ENCODE measurements at regions not wholly inside any gene's neighbourhood (a gene's known extent, or its start where the extent isn't known, plus 50 kb on each side); places are given as distances from the start of the nearest gene placed in this dataset.
A peak's percentile ranks its signal among the peaks of the same experiment; 100 is the strongest.
"Not testable (repeated sequence)": the region's sequence is repeated elsewhere in the genome, so short reads cannot be mapped to it uniquely, and the experiment has no call there.

DNA sequence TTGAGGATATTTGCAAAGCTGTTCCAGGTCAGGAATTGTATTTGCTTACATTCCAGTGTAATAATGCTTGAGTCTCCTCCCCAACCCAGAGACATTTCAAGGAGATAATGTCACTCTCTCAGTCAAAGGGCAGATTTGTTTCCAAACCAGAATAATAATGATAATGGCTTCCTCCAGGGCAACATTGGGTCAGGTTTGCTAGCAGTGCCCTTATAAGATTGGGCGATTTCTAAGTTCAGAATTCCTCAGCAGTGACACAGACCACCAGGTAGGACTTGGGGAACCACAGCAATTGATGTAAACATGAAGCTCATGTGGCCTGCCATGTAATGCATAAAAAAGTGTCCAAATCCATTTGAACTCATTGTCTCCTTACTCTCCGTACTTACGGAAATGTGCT, 125.2 kb downstream of the BMP15 start:
- DNase-seq = no peak
- H3K9me3 Mint-ChIP-seq = no peaks in the 10 kb centered on the region
- no peaks in the 10 kb centered on the region for H3K4me1 Mint-ChIP-seq
- POLR2A ChIA-PET = no interaction called here
- H3K36me3 Mint-ChIP-seq = peaks cover 0 to 2% (median 0%) of the 10 kb centered on the region in 3 donors
- no peak overlapping the region for H3K27ac Mint-ChIP-seq
- peaks cover under 1 to 12% (median 4%) of the 10 kb centered on the region in 5 donors for H3K27me3 Mint-ChIP-seq
- H3K4me3 Mint-ChIP-seq = no peak overlapping the region
- ATAC-seq = no peak

DNA sequence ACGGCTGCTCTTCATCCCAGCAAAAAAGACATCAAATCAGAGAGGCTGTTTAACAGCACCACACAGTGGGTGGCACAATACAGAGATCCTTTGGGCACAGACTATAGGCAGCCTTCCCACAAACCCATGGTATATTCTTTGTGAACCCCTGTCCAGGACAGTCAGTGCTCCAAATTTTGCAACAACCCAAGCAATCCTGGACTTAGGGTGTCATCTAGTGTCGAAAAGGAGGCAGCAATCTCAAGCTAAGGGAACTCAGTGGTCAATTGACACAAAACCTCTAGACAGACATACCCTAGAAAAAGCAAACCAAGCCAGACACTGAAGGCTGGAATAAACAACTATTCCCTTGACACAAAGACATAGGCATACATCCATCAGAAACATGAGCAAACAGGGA, 137.4 kb downstream of the BMP15 start:
- Mint-ChIP-seq H3K4me3 (no peak overlapping the region), H3K9me3 (no peaks in the 10 kb centered on the region), H3K4me1 (no peaks in the 10 kb centered on the region), H3K27ac (no peak overlapping the region), H3K36me3 (no peaks in the 10 kb centered on the region), H3K27me3 (peaks cover 2 to 14% (median 7%) of the 10 kb centered on the region in 5 donors)
- ATAC-seq (no peak), DNase-seq (no peak)
- POLR2A ChIA-PET = no interaction called here

DNA sequence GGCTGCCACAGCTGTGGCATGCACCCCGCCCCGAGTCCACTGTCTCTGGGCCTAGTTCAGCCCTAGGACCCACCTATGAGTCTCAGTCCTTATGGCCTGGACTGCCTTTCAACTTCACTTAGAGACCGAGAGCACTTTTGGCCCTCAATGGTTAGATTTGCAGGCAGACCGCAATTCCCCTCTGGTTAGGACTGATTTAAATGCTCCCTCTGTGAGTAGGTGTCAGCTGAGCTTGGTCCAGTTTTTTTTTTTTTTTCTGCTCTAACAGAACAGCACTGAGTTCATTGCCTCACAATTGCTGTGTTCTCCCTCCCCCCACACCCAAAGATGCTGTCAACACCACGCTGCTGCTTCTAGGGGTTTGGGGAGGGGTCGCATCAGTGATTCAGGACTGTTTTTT, 143.2 kb downstream of the BMP15 start:
- no peak overlapping the region for H3K27ac Mint-ChIP-seq
- H3K36me3 Mint-ChIP-seq = no peaks in the 10 kb centered on the region
- H3K4me1 Mint-ChIP-seq = no peaks in the 10 kb centered on the region
- ATAC-seq (no peak), DNase-seq (no peak)
- POLR2A ChIA-PET = no interaction called here
- H3K4me3 Mint-ChIP-seq = no peak overlapping the region
- H3K9me3 Mint-ChIP-seq = no peaks in the 10 kb centered on the region
- H3K27me3 Mint-ChIP-seq = peaks cover 0 to 4% (median 0%) of the 10 kb centered on the region in 5 donors

DNA sequence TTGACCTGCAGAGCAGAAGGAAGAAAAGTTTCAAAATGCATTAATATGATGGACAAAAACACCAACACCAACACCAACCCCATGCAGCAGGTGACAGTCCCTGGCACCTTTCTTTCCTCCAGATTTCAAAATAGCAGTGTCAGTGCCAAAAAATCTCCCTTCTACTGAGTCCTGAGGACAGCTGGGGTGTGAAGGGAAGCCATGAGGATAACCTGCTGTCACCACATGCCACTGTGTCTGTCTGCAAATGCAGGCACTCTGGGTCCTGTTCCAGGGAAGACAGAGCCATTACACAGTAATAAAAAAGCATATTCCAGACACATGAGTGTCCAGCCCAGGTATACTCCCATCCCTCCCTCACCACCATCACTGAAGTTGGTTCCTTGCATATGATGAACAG, 187.5 kb downstream of the BMP15 start:
- Mint-ChIP-seq H3K4me1 (no peaks in the 10 kb centered on the region), H3K4me3 (no peak overlapping the region), H3K9me3 (no peaks in the 10 kb centered on the region), H3K27ac (no peak overlapping the region), H3K36me3 (no peaks in the 10 kb centered on the region), H3K27me3 (peaks cover 0 to 7% (median 1%) of the 10 kb centered on the region in 5 donors)
- ATAC-seq (no peak), DNase-seq (no peak)
- POLR2A ChIA-PET = no interaction called here

DNA sequence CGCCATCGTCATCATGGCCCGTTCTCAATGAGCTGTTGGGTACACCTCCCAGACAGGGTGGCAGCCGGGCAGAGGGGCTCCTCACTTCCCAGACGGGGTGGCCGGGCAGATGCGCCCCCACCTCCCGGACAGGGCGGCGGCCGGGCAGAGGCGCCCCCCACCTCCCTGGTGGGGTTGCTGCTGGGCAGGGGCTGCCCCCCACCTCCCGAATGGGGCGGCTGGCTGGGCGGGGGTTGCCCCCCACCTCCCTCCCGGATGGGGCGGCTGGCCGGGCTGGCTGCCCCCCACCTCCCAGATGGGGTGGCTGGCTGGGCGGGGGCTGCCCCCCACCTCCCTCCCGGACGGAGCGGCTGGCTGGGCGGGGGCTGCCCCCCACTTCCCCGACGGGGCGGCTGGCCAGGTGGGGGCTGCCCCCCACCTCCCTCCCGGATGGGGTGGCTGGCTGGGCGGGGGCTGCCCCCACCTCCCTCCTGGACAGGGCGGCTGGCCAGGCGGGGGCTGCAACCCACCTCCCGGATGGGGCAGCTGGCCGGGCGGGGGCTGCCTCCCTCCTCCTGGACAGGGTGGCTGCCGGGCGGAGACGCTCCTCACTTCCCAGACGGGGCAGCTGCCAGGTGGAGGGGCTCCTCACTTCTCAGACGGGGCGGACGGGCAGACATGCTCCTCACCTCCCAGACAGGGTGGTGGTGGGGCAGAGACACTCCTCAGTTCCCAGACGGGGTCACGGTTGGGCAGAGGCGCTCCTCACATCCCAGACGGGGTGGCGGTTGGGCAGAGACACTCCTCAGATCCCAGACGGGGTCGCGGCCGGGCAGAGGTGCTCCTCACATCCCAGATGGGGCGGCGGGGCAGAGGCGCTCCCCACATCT, 208.8 kb downstream of the BMP15 start:
- DNase-seq, ATAC-seq, POLR2A ChIA-PET, H3K27ac Mint-ChIP-seq, H3K4me1 Mint-ChIP-seq, H3K27me3 Mint-ChIP-seq, H3K4me3 Mint-ChIP-seq, H3K36me3 Mint-ChIP-seq: not testable (repeated sequence)
- H3K9me3 Mint-ChIP-seq = peaks cover 0 to 20% (median 8%) of the 10 kb centered on the region in 9 donors

DNA sequence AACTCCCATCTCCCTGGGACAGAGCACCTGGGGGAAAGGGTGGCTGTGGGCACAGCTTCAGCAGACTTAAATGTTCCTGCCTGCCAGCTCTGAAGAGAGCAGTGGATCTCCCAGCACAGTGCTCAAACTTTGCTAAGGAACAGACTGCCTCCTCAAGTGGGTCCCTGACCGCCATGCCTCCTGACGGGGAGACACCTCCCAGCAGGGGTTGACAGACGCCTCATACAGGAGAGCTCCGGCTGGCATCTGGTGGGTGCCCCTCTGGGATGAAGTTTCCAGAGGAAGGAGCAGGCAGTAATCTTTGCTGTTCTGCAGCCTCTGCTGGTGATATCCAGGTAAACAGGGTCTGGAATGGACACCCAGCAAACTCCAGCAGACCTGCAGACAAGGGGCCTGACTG, 206.9 kb upstream of the NUDT10 start:
- POLR2A ChIA-PET = not testable (repeated sequence)

DNA sequence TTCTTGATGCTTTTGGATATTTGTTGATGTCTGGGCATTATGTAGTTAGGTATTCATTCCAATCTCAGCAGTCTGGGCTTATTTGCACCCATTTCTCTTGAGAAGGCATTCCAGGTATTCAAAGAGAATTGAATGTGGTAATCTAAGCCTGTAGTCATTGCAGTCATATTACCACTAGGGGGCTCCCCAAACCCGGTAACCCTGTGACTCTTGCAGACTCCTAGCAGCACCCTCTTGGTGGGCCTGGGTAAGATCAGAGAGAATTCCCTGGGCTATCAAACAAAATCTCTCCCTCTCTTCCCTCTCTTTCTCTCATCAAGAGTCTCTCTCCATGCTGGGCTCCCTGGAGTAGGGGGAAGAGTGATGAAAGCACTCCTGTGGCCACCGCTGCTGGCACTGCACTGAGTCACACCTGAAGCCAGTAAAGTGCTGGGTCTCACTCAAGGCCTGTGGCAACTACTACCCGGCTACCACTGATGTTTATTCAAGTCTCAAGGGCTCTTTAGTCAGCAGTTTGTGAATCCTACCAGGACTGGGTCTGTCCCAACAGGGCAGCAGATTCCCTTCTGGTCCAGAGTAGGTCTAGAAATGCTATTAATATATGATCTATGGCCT, 187.7 kb upstream of the NUDT10 start:
- no peak overlapping the region for H3K27ac Mint-ChIP-seq
- peaks cover 0 to 36% (median 7%) of the 10 kb centered on the region in 5 donors for H3K27me3 Mint-ChIP-seq
- peak in 6 of 10 donors; percentile 2 to 42 (median 16) for DNase-seq
- POLR2A ChIA-PET = no interaction called here
- peaks cover 0 to 12% (median 0%) of the 10 kb centered on the region in 9 donors for H3K9me3 Mint-ChIP-seq
- no peaks in the 10 kb centered on the region for H3K4me1 Mint-ChIP-seq
- H3K36me3 Mint-ChIP-seq = peaks cover 0 to 4% (median 0%) of the 10 kb centered on the region in 3 donors
- ATAC-seq = peak in 1 of 2 donors; percentile 49
- H3K4me3 Mint-ChIP-seq = no peak overlapping the region

More for the DNA sequence above, 206.9 kb upstream of the NUDT10 start:
- H3K4me1 Mint-ChIP-seq, H3K4me3 Mint-ChIP-seq, H3K27ac Mint-ChIP-seq, DNase-seq, ATAC-seq: not testable (repeated sequence)
- Mint-ChIP-seq H3K36me3 (peaks cover 0 to 15% (median 2%) of the 10 kb centered on the region in 3 donors), H3K27me3 (peaks cover 0 to 15% (median 7%) of the 10 kb centered on the region in 5 donors), H3K9me3 (peaks cover 0 to 44% (median 8%) of the 10 kb centered on the region in 9 donors)

DNA sequence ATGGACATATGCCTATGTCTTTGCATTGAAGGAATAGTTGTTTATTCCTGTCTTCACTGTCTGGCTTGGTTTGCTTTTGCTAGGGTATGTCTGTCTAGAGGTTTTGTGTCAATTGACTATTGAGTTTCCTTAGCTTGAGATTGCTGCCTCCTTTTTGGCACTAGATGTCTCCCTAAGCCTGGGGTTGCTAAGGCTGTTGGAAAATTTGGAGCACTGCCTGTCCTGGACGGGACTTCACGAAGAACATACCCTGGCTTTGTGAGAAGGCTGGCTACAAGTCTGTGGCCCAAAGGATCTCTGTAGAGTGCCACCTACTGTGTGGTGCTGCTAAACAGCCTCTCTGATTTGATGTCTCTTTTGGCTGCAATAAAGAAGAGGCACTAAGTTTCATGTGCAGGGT, 183.8 kb upstream of the NUDT10 start:
- POLR2A ChIA-PET = no interaction called here
- DNase-seq (no peak), ATAC-seq (no peak)
- no peak overlapping the region for H3K27ac Mint-ChIP-seq
- no peaks in the 10 kb centered on the region for H3K9me3 Mint-ChIP-seq
- no peaks in the 10 kb centered on the region for H3K4me1 Mint-ChIP-seq
- peaks cover 0 to 10% (median 1%) of the 10 kb centered on the region in 5 donors for H3K27me3 Mint-ChIP-seq
- H3K4me3 Mint-ChIP-seq = no peak overlapping the region
- no peaks in the 10 kb centered on the region for H3K36me3 Mint-ChIP-seq

DNA sequence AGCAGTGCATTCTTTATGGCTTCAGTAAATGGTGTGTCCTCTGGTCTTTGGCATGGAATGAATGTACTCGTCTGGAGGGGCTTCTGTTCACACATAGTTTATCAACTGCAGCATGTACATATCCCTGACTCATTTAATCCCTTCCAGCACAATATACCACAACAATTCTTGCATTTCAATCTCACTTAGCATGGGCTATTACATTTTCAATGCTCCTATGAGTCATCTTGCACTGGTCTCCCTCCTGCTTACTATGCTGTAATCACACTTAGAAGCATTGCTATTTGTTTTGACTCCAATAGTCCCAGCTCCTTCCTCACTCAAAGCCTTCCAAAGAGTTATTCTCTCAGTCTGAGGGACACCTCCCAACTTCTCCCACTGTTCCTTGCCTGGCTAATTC, 180.9 kb upstream of the NUDT10 start:
- Mint-ChIP-seq H3K4me1 (no peaks in the 10 kb centered on the region), H3K36me3 (no peaks in the 10 kb centered on the region), H3K4me3 (no peak overlapping the region)

DNA sequence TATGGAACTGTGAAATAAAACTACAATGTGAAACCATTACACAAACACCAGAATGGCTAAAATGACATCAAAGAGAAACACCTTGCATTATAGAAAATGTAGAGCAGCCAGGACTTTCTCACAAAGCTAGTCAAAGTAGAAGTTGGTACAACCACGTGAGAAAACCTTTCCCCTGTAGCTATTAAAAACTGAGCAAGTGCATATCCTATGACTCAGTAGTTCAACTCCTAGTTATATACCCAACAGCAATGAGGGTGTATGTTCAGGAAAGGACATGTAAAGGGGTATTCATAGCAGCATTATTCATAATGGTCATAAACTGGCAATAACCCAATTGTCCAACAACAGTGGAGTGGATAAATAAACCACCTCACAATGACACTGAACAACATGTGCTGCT, 177.5 kb upstream of the NUDT10 start:
- no peaks in the 10 kb centered on the region for H3K36me3 Mint-ChIP-seq
- no peak overlapping the region for H3K4me3 Mint-ChIP-seq
- H3K9me3 Mint-ChIP-seq = no peaks in the 10 kb centered on the region
- DNase-seq (no peak), ATAC-seq (no peak)
- H3K27me3 Mint-ChIP-seq = no peaks in the 10 kb centered on the region
- H3K27ac Mint-ChIP-seq = no peak overlapping the region
- H3K4me1 Mint-ChIP-seq = no peaks in the 10 kb centered on the region
- POLR2A ChIA-PET = no interaction called here

More for the DNA sequence above, 180.9 kb upstream of the NUDT10 start:
- peak overlapping the region in 1 of 10 donors; percentile 28 for H3K27ac Mint-ChIP-seq
- no peaks in the 10 kb centered on the region for H3K27me3 Mint-ChIP-seq
- ATAC-seq (no peak), DNase-seq (no peak)
- H3K9me3 Mint-ChIP-seq = no peaks in the 10 kb centered on the region
- POLR2A ChIA-PET = no interaction called here

DNA sequence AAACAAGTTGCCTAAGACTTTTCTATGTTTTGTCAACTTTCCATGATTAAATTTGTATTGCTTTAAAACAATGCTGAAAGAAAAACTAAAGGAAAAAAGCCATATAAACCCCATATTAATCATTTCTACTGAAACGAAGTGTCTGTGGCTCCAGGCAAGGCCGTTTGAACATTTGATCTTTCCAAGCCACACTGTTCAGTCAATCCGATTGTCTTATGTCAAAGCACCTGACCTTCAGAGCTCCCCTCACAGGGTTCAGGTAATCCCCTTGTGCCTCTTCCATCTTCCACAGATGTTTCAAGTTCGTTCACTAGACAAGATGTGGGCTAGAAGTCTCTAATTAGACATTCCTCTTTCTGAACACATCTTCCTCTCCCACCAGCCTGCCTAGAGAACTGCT, 177.1 kb upstream of the NUDT10 start:
- H3K4me3 Mint-ChIP-seq = no peak overlapping the region
- H3K9me3 Mint-ChIP-seq = no peaks in the 10 kb centered on the region
- H3K36me3 Mint-ChIP-seq = no peaks in the 10 kb centered on the region
- H3K27ac Mint-ChIP-seq = peak overlapping the region in 1 of 10 donors; percentile 6
- DNase-seq = no peak
- POLR2A ChIA-PET = no interaction called here
- no peaks in the 10 kb centered on the region for H3K27me3 Mint-ChIP-seq
- no peaks in the 10 kb centered on the region for H3K4me1 Mint-ChIP-seq
- ATAC-seq = no peak

DNA sequence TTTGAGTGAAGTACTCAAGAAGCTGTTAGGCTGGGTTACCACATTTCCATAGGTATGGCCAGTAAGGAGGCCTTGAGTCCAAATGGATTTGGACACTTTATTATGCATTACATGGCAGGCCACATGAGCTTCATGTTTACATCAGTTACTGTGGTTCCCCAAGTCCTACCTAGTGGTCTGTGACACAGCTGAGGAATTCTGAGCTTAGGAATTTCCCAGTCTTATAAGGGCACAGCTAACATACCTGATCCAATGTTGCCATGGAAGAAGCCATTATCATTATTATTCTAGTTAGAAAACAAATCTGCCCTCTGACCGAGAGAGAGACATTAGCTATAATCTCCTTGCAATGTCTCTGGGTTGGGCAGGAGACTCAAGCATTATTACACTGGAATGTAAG, 174.4 kb upstream of the NUDT10 start:
- Mint-ChIP-seq H3K4me3 (no peak overlapping the region), H3K9me3 (no peaks in the 10 kb centered on the region), H3K4me1 (no peaks in the 10 kb centered on the region), H3K27ac (no peak overlapping the region), H3K27me3 (no peaks in the 10 kb centered on the region), H3K36me3 (peaks cover 0 to 2% (median 0%) of the 10 kb centered on the region in 3 donors)
- DNase-seq (no peak), ATAC-seq (no peak)
- POLR2A ChIA-PET = no interaction called here

DNA sequence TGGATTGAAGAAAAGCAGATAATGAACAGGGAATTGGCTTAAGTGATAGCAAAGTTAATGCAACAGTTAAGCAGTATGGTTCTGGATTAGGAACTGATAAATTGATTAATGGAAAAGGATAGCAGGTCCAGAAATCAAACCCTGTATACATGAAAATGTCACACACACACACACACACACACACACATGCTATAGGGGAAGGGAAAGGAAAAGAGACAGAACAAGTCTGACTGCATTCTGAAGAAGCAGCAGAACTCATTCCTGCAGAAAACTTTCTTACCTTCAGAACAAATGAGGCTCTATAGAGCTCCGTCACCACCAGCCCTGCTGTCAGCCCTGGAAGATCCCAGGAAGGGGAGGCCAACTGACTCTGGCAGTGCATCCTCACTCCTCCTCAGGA, 173.2 kb upstream of the NUDT10 start:
- H3K4me1 Mint-ChIP-seq, H3K4me3 Mint-ChIP-seq, H3K27me3 Mint-ChIP-seq, DNase-seq, H3K36me3 Mint-ChIP-seq, H3K27ac Mint-ChIP-seq, ATAC-seq, H3K9me3 Mint-ChIP-seq, POLR2A ChIA-PET: not testable (repeated sequence)
